Caco-2 (cell line): ENCODE measurements at regions not wholly inside any gene's neighbourhood (a gene's known extent, or its start where the extent isn't known, plus 50 kb on each side); places are given as distances from the start of the nearest gene placed in this dataset.
A peak's percentile ranks its signal among the peaks of the same experiment; 100 is the strongest.

Experiments
- BruUV-seq: library from RNA; stranded (reverse); fragments of 400-500 nt; replicated peaks from 2 replicates; lab custom pipeline; 2021; lab: Mats Ljungman, UMichigan
- CTCF ChIA-PET: fragments of 300-600 bp; sonication (Branson Sonifier 250); formaldehyde crosslinking; loops from one replicate; lab custom pipeline; 2022; ENCODE audit warnings: antibody characterized with exemption; lab: Charles Lee
- POLR2A ChIA-PET: fragments of 300-600 bp; sonication (Branson Sonifier 250); formaldehyde crosslinking; loops from one replicate; lab custom pipeline; 2022; ENCODE audit warnings: antibody characterized with exemption; lab: Charles Lee
- DNase-seq, 2 experiments: peaks; one replicate each; pipeline versions ENCODE4 v3.0.0 to v3.0.0-alpha.2; 2020 to 2022
- H3K27me3 ChIP-seq: replicated peaks from 2 replicates; pipeline ENCODE4 v1.6.0; 2011; ENCODE audit warnings: low read length; ENCODE audit not compliant: control insufficient read depth, insufficient read depth
- H3K36me3 ChIP-seq: 2 replicates; pipeline ENCODE4 v1.5.1; 2011; ENCODE audit warnings: low read length; ENCODE audit not compliant: control insufficient read depth, insufficient read depth
- H3K4me1 ChIP-seq: fragments of 250-450 bp; sonication (Bioruptor Pico); 2 replicates; pipeline ENCODE4 v1.5.1; 2020; ENCODE audit warnings: mild to moderate bottlenecking
- H3K4me3 ChIP-seq: 2 replicates; pipeline ENCODE4 v1.5.1; 2011; ENCODE audit warnings: low read depth, mild to moderate bottlenecking, control low read depth, low read length
- H3K9me3 ChIP-seq: fragments of 250-450 bp; sonication (Bioruptor Pico); 2 replicates; pipeline ENCODE4 v1.5.1; 2020; ENCODE audit warnings: mild to moderate bottlenecking, moderate library complexity
- H3K27ac Mint-ChIP-seq: one replicate; pipeline ENCODE4 v1.8.0; 2022; ENCODE audit warnings: mixed read lengths; ENCODE audit not compliant: unreplicated experiment
- H3K27me3 Mint-ChIP-seq: one replicate; pipeline ENCODE4 v1.8.0; 2022; ENCODE audit warnings: mixed read lengths; ENCODE audit not compliant: insufficient read depth, unreplicated experiment
- H3K36me3 Mint-ChIP-seq: one replicate; pipeline ENCODE4 v1.8.0; 2022; ENCODE audit warnings: mild to moderate bottlenecking, mixed read lengths; ENCODE audit not compliant: insufficient read depth, unreplicated experiment
- H3K4me1 Mint-ChIP-seq: one replicate; pipeline ENCODE4 v1.8.0; 2022; ENCODE audit warnings: low read depth, mixed read lengths; ENCODE audit not compliant: unreplicated experiment
- H3K4me3 Mint-ChIP-seq: one replicate; pipeline ENCODE4 v1.8.0; 2022; ENCODE audit warnings: mild to moderate bottlenecking, moderate library complexity, mixed read lengths; ENCODE audit not compliant: unreplicated experiment
- H3K9me3 Mint-ChIP-seq: one replicate; pipeline ENCODE4 v1.8.0; 2022; ENCODE audit warnings: mixed read lengths; ENCODE audit not compliant: unreplicated experiment
- CTCF ChIP-seq, 2 experiments: fragments of 200-600 bp in 1 of 2; IDR thresholded peaks; 1 replicate in 1 of 2; 2 replicates in 1 of 2; pipeline versions ENCODE4 v1.5.1 to v1.8.0; 2011 to 2022; ENCODE audit warnings: antibody characterized with exemption in 1 of 2, control low read depth in 1 of 2, inconsistent platforms in 1 of 2, low read depth in 1 of 2, low read length in 1 of 2, mild to moderate bottlenecking in 1 of 2, moderate library complexity in 1 of 2; ENCODE audit not compliant: insufficient read depth in 1 of 2, severe bottlenecking in 1 of 2, unreplicated experiment in 1 of 2
- intact Hi-C: fragments of 100-400 bp; cut with micrococcal nuclease; formaldehyde crosslinking; loops from one replicate; pipeline ENCODE4 v1.10.0; 2022; ENCODE audit not compliant: unreplicated experiment

GRCh38 chr6:104526376-104526775, 333.3 kb downstream of the HACE1 start:
- Mint-ChIP-seq H3K4me1 (peaks cover 35% of the 10 kb centered on the region), H3K4me3 (peak overlapping the region; percentile 75), H3K36me3 (no peaks in the 10 kb centered on the region), H3K27me3 (no peaks in the 10 kb centered on the region), H3K27ac (no peak overlapping the region), H3K9me3 (peaks cover 14% of the 10 kb centered on the region)
- TF ChIP-seq CTCF (IDR thresholded peaks at IDR 0.05; ENCODE audit: insufficient read depth in 1 of 2, low read depth in 1 of 2, low read length in 1 of 2, severe bottlenecking in 1 of 2, unreplicated experiment in 1 of 2) = no peak
- H3K4me1 ChIP-seq = peaks cover 16% of the 10 kb centered on the region
- H3K27me3 ChIP-seq = no peaks in the 10 kb centered on the region
- intact Hi-C loops = loop anchor here (5.0 to 10.0 kb wide), 3 partner anchors 122 to 729 kb away; no protein-coding TSS in a partner anchor
- peak; percentile 31 to 35 for DNase-seq
- no TSS peak for BruUV-seq
- peak overlapping the region; percentile 21 for H3K4me3 ChIP-seq
- ChIA-PET POLR2A (no interaction called here), CTCF (interaction anchor here (0.9 to 1.5 kb wide), 3 partner anchors 13 to 295 kb away, joined by 4 to 5 read pairs (median 4); no protein-coding TSS in a partner anchor)
- no peaks in the 10 kb centered on the region for H3K36me3 ChIP-seq
- no peaks in the 10 kb centered on the region for H3K9me3 ChIP-seq

- no peaks in the 10 kb centered on the region for H3K36me3 Mint-ChIP-seq
- ChIA-PET CTCF (interaction anchor here (0.6 to 1.5 kb wide), 4 partner anchors 13 to 294 kb away, joined by 3 to 5 read pairs (median 4); no protein-coding TSS in a partner anchor), POLR2A (no interaction called here)
These were observed 333.9 kb downstream of the HACE1 start for GRCh38 chr6:104525677-104526322.

GRCh38 chr6:104522533-104522932, 337.2 kb downstream of the HACE1 start:
- no peak for DNase-seq
- POLR2A ChIA-PET = no interaction called here
- no peaks in the 10 kb centered on the region for H3K9me3 Mint-ChIP-seq

More at GRCh38 chr6:104525677-104526322, 333.9 kb downstream of the HACE1 start:
- H3K36me3 ChIP-seq = no peaks in the 10 kb centered on the region
- H3K4me3 ChIP-seq = peak overlapping the region; percentile 21; the same call in 1 of the 2 replicates
- H3K9me3 ChIP-seq = no peaks in the 10 kb centered on the region
- Mint-ChIP-seq H3K4me3 (peak overlapping the region; percentile 75), H3K9me3 (peaks cover 14% of the 10 kb centered on the region), H3K4me1 (peaks cover 35% of the 10 kb centered on the region), H3K27ac (peak overlapping the region; percentile 69), H3K27me3 (no peaks in the 10 kb centered on the region)
- no peaks in the 10 kb centered on the region for H3K27me3 ChIP-seq
- H3K4me1 ChIP-seq = peaks cover 16% of the 10 kb centered on the region
- peak; percentile 75 to 82 for DNase-seq
- intact Hi-C loops = loop anchor here (1.0 to 10.0 kb wide), 8 partner anchors 42 to 728 kb away; no protein-coding TSS in a partner anchor
- peak; percentile 89 to 94 for TF ChIP-seq CTCF (IDR thresholded peaks at IDR 0.05; ENCODE audit: insufficient read depth in 1 of 2, low read depth in 1 of 2, low read length in 1 of 2, severe bottlenecking in 1 of 2, unreplicated experiment in 1 of 2)
- no TSS peak for BruUV-seq

More at GRCh38 chr6:104522533-104522932, 337.2 kb downstream of the HACE1 start:
- CTCF ChIA-PET = no interaction called here
- H3K36me3 ChIP-seq = no peaks in the 10 kb centered on the region
- H3K27me3 Mint-ChIP-seq = no peaks in the 10 kb centered on the region
- H3K4me1 Mint-ChIP-seq = peaks cover 24% of the 10 kb centered on the region
- H3K4me1 ChIP-seq = peaks cover 16% of the 10 kb centered on the region
- no peak for TF ChIP-seq CTCF (IDR thresholded peaks at IDR 0.05; ENCODE audit: insufficient read depth in 1 of 2, low read depth in 1 of 2, low read length in 1 of 2, severe bottlenecking in 1 of 2, unreplicated experiment in 1 of 2)
- no peaks in the 10 kb centered on the region for H3K27me3 ChIP-seq
- H3K9me3 ChIP-seq = no peaks in the 10 kb centered on the region
- no peak overlapping the region for H3K4me3 Mint-ChIP-seq
- no peaks in the 10 kb centered on the region for H3K36me3 Mint-ChIP-seq
- no peak overlapping the region for H3K27ac Mint-ChIP-seq
- no peak overlapping the region for H3K4me3 ChIP-seq
- intact Hi-C loops = loop anchor here (10.0 kb wide), 1 partner anchor 118 kb away; no protein-coding TSS in a partner anchor
- no TSS peak for BruUV-seq
